ENCODE measurements at regions not wholly inside any gene's neighbourhood (a gene's known extent, or its start where the extent isn't known, plus 50 kb on each side); places are given as distances from the start of the nearest gene placed in this dataset.

DNA sequence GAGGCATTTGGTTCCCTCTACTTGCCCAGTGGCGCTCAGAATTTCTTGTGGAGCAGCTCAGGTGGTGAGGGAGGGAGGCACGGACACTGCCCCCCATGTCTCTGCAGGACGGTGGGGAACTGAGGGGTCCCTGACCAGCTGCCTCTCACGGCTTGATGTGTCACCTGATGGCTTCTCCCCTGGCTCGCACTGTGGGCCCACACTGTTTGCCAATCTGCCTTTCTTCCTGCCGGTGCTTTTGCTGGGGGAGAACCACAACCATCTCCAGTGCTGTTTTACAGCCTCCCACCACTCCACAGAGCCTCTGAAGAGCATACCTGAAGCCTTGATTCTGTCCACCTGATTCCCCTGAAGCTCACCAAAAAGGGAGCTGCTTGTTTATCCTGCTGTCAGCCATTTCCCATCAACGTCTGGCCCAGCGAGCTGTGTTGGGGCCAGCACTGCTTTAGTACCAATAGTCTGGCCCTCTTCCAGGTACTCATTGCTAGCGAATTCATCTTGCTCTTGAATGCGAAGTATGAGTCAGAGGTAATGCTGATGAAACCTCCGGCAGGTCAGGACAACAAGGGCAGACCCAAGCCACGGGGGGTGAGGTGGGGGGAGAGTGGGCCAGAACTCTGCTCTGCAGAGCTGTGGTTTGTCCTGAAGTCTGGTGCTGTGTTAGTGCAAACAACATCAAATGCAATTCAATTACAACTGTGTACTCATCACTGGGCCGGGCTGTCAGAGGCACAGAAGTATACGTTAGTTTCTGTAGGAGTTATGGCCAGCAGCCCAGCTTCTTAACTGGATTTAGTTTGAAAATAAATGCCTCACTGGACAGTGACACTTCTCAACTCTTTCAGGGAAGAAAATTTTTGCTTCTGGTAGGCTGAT lies 208.3 kb upstream of the JADE1 start:
- DNase-seq: no peak

DNA sequence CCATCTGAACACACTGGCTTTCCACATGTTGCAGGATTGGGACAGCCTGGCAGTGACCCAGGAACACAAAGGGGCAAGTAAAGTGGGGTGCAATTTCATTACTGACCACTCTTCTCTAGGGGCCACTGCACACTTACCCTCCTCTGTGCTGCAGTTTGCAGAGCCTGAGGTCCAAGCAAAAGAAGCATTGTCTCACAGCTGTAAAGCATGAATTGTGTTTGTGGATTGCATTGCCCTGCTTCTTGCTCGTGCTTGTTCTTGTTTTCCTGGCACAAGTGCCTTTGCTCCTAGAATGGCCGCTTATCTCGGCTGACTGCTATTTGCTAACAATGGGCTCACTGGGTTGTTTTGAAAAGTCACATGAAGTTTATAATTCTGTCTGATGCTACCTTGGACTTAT lies 209.1 kb upstream of the JADE1 start:
- DNase-seq: no peak

DNA sequence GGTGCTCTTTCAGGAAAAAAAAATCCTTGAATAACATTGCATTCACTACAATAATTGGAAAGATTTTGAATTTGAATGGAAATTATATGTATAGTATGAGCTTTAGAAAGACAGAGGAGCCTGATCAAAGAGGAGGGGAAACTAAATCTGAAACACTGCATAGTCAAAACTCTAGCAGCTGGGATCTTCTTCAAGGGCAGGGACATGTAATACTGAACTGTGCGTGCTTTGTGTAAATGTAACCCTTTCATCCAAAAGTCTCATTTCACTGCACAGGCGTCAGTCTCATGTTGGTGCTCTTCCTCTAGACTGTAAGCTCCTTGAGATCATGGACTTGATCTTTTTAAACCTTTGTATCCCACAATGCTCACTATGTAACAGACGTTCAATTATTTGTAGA lies 212.0 kb upstream of the JADE1 start:
- no peak for DNase-seq

DNA sequence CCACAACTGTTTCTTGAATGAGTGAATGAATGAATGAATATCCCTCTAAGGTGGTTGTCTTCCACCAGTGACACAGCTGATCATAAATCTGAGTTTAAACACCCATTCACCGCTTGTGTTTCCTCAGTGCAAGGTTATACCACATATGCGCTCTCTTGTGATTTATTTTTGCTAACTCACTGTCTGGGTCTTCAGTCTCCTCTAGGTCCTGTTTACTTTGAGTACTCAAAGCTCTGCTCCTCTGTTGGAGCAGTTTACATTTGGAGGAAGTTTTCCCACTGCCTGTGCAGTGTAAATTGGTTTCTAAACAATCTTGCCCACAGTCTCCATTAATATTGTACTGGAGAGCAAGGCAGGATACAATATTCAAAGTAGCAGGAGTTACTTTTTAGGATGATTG lies 212.6 kb upstream of the JADE1 start:
- DNase-seq: no peak

DNA sequence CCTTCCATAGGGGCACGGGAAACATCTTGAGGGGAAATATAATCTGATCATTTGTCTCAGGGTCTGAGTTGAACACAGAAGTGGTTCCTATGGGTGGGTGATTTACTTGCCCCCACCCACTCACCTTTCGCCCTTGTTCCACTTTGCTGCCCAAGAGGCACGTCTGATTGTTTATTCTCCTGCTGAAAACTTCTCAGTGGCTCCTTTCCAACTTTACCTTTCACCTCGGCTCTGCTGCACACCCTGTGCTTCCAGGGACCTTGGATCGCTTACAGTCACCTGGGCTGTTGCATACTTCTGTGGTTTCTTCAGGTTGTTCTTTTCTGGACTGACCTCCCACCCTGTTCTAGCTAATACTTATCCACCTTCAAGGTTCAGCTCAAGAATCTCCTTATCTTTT lies 213.4 kb upstream of the JADE1 start:
- DNase-seq: no peak

DNA sequence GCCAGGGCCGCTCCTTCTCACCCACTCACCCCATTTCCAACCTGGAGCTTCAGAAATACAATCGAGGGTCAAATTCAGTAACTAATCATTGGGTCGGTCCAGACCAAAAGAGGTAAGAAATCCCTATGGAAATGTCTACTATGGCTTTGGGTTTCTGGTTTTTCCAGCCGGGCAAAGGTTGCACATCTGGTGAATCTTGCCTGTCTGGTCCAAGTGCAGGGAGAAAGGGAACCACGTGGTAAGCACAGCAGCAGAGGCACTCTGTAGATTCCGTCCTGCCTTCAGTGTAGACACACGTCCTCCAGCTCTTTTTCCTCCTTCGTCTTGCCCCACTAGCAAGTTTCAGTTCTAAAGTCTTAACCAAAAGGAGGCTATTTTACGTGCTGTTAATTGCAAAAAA lies 218.0 kb upstream of the JADE1 start:
- no peak for DNase-seq

DNA sequence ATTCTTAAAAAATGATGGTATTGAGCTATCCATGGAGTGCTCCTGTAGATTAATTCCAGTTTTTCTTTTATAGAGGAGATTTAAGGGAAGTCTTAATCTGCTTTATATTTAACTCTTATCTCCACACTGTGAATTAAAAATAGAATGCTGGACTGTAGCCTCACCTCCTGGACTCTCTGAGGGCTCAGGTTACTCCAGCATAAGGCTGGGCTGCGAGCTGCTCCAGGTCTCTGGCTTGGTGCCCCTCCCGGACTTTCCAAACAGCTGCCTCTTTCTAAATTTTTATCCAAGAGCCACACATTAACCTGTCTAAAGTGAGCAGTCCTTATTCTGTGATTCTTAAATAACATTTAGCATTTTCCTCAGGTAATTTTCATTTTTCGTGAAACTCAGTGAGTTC lies 218.7 kb upstream of the JADE1 start:
- no peak for DNase-seq

DNA sequence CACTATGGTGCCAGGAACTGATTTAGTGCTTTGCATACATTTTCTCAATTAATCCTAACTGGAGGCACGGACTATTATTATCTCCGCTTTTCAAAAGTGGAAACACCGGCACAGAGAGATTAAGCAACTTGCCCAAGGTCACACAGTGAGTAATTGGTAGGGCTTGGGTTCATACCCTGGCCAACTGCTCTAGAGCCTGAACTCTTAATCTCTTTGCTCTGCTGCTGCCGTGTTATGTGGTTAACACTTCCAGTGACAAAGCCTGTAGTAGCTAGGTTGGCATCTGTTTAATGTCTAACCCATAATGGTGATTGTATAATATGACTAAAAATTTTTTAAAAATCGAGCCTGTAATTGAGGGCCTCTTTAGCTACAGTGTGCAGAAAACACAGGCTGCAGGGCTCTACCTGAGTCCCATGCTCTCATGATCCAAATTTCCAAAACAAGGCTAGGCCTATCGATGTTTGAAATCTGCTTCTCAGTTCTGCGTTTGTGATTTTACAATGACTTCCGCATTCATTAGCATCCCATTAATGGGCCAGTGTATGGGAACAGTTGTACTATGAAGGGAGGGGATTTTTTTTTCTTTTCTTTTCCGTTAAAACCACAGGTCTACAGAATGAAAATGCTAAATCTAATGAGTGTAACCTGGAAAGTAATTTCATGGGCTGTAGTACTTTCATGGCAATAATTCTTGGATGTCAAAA lies 219.3 kb upstream of the JADE1 start:
- no peak for DNase-seq

DNA sequence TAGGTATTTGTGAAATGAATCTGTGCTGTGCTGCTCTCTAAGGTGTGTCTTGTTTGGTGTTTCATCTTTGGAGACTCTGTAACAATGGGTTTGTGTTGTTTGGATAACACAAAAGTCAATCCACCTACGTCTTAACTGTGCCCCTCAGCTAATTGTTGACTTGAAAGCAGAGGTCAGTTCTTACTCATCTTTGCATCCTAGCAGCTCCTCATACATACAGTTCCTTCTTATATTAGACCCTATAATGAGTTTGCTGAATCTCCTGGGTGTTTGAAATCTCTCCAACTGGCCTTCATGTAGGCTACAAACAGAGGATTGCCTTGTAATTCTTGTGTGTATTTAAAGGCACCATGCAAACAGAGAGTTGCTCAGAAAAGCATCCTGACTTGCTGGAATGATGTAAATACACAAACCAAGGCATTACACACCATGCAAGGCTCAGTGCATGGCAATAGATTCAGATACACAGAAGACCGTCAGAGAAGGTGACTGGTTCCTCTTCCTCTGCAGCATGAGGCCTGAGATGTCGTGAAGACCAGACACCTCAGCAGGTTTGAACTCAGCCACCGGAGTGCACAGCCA lies 220.0 kb upstream of the JADE1 start:
- DNase-seq: no peak

DNA sequence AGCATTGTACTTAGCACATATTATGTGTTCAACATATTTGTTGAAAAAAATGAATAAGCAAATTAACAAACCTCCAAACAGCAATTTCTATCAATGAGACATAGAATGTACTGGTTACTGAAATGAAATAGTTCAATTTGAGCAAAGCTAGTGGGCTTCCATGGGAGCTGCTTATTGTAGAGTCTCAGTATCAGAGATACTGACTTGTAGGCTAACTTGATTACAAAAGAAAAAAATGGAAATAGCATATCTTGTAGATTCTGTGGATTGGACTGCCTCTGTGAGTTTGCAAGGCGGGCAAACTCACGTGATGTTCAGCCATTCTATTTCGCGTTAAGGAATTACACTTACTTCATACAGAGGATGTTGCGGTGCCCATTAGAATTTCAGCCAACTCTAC lies 222.1 kb upstream of the JADE1 start:
- DNase-seq: no peak

DNA sequence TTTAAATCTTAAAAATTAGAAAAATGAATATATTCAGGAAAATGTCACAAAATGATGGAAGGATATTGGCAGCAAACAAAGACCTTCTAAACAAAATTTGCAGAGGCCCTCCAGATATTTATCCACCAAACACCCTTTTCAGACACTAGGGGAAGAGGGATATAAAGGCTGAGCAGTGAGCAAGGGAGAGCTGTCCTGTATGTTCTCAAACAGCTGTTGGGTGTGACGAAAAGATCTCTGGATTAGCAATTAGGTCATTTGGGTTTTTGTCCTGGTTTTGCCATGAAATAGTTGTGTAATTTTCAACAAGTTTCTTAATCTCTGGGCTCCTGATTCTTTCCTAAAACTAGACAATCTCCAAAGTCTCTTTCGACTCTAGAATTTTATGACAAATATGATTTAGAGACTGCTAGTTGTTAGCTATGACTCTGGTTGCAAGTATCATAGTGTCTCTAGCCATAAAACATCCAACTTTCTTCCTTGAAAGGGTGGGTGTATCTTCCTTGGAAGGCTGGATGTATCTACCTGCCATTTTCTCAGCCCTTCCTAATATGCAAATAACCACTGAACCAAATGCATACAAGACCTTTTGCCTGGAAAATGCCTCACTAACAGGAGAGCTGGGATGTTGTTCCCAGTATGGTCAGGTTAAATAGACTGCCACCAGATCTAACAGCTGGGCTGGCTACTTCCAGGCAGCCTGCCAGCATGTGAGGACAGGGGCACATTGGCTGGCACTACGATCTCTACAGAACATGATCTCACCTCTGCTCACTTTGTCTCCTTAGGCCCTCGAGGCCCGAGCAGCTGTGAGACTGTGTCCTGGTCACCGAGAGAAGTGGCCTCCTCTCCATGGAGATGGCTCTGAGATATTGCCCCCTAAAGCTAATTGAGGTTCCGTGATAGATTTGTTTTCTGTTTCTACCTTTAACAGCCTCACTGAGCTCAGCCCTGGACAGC lies 225.5 kb upstream of the JADE1 start:
- no peak for DNase-seq

DNA sequence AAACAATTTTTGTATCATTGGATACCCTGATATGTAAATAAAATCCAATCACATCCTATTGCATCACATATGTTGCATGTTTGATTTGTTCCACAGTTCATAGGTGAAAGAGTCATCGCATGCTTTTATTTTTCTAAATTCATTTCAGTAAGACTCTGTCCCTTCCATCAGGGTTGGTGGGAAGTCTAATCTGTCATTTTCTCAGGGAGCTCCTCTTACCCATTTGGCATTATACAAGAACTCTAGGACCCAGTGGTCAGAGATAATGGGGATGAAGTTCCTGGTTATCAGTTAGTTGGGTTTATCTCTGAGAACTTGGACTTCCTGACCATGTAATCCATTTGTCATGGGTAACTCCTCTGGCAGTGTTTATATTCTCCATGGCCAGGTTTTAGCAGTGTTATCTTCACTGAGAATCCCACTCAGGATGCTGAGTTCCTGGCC lies 227.1 kb upstream of the JADE1 start:
- no peak for DNase-seq

DNA sequence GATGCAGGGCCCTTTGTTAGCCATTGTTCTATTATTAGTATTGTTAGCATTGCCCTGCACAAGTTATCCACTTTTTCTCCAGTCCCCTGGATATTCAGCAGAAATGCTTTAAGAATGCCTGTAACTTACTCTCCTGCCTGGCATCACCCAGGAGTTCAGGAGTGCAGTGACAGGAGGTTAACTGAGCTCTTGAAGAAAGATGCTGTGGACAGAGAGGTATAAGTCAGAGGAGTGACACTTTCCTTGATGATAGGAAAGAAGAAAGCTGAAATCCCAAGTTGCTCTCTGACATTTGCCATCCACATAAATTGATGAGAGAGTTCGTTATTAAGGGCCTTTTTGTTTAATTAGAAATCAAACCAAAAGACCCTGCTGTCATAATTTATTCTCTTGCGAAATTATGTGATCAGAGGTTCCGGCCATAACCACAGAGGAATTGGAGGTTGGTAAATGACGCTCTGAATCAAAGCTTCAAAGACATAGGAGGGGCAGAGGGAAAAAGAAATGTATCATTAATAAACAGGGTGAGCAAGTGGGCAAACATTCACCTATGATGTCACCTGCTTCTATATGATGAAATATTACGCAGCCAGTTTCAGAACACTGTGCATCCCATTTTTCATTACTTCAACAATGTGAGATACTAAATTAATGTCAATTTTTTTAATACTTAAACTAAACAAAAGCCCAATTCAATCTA lies 230.2 kb upstream of the JADE1 start:
- no peak for DNase-seq

DNA sequence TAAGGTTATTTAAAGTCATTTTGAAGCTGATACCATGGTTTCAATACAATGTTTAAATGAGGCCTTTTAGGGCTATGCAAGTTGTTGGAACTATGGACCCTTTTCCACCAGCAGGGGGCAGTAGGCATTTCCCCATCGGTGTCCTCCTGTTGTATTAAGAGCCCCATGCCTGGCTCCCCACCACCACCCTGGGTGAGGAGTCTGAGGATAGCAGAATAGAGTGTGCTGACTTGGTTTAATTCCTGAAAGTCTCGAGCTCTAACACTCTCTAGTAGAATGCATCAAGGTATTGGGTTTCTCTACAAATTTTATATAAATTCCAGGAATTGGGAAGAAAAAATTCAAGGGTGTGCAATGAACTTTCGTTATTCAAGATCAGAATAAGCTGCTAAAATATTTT lies 234.8 kb upstream of the JADE1 start:
- no peak for DNase-seq

DNA sequence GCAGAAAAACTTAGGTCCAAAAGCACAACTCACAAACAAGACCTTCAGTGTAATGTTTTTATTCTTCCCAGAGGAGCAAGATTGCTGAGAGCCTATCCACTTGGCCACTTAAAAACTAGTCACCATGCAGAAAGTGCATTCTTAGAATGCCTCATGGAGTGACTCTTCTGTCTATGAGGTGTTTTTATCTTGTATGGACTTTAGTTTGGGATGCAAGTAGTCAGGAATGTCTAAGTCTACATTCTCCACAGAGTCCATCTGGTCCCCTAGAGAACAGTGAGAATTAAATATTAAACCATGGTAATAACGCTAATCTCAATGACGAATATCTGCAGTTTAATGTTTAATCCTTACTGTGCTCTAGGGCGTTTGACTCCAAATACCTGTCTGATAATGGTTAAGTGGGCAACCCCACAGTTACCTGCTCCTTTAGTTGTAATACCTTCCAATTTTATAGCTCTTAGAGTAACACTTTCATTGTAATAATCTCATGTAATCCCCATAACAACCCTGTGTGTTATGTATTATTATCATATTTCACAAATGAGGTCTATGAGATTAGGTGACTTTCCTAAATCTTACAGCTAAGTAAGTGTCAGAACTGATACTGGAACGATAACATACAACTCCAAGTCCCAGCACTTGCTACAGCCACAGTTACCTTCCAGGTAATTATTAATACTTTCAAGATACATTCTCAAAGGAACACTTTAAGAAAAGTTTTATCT lies 235.6 kb upstream of the JADE1 start:
- DNase-seq: no peak

DNA sequence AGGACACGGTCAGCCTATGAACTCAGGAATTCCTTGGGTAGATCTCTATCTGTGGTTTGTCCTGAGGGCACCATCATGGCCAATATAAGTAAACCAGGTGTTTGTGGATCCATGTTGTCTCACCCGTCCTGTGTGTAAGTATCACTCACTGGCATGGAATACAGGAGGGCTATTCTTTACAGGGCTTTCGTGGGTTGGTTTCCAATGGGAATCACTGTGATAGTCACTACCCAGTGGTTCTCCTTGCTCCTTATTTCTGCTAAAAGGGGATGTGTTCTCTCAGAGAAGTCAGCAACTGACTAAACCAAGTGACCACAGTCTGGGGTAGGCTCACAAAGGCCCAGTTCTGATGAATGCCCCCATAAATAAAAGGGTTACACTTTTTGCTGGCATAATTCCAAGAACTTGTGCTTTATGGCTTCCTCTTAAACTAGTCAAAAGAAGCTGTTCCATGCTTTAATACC lies 236.7 kb upstream of the JADE1 start:
- no peak for DNase-seq

DNA sequence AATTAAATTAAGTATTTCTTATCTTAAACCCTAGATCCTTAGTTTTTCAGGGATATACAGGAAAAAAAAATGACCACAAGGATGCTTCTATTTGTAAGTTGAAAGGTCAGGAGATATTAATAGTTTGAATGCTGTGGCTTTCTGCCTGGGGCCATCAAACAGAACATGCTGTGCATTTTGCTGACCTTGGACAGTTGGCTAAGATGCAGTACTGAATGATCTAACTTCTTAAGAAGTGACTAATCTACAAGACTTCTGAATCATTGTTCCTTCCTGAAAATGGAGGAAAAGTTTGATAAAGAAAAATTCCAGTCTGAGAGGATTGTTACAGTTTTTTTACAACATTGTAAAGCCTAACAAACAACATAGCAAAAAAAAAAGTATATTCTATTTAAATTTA lies 237.8 kb upstream of the JADE1 start:
- DNase-seq: no peak

DNA sequence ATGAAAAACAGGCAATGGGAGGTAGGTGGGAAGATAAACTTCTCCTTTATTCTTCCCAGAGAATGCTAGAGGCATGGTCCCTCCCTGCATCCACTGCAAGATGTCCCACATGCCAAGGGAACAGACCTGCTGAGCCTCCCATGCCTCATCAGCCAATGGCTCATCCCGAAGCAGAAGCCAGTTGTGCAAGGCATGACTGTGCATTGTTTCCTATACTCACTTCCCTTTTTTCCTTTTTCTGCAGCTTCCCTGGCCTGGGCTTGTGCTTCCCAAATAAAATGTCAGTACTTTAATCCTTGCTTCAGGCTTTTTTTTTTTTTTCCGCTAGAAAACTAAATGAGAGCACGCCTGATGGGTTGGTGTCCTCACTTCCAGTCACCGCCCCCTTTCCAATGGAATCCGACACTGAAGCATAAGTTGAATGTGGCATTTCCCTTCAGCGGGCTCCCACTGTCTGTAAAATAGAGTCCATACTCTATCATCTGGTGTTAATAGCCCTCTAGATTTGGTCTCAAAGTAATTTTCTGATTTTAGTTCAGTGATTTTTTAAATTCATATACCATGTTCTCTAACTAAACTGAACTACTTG lies 239.0 kb upstream of the JADE1 start:
- DNase-seq: no peak

DNA sequence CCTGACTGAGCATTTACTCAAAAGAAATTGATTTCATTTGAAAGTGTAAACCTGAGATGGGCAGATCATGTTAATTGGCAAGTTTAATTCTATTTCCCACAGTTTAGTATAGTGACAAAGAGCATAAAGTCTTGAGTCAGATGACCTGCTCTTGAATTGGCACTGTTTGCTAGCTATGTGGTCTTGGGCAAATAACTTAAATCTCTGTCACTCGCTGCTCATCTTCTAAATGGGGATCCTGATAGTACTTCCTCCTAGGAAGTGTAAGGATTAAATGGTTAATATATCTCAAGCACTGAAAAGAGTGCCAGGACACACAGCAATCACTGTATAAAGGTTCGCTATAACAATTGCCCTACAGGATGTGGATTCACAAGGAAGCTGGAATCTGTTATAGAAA lies 242.8 kb upstream of the JADE1 start:
- no peak for DNase-seq

DNA sequence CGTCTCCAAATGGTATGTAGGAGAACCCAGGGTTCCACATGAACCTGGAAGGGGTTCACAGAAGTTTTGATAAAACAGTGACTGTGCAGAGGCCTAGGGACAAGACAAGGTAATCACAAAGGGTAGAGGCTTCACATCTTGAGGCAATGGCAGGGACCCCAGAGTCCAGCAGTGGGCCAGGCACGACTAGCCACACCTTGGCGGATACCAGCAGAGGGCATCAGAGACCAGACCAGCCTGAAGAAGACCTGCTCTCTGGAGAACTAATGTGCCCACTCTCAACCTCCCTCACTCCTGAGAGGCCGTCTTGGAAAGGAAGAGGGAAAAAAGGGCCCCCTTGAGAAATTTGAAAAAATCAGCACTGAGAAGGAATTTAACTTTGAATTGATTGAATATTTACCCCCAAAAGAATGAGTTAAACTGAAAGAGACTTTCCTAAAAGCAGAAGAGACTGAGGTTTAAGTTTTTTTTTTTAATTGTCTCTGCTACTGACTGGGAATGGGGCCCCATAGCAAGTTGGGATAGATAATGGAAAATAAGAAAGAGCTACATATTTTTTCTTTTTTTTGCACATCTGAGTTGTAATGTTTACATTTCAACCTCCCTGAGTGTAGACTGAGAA lies 243.8 kb upstream of the JADE1 start:
- DNase-seq: no peak
